ENCODE measurements at regions not wholly inside any gene's neighbourhood (a gene's known extent, or its start where the extent isn't known, plus 50 kb on each side); places are given as distances from the start of the nearest gene placed in this dataset.

GRCh38 chr12:13404631-13405473, 208.3 kb downstream of the EMP1 start:
- TF ChIP-seq CTCF (IDR thresholded peaks at IDR 0.05; ENCODE audit: low read length): no peak
- no peak for TF ChIP-seq EZH2 (optimal IDR thresholded peaks at IDR 0.05; ENCODE audit: low read depth, low read length)

Data from MM.1S (cell line).